ENCODE measurements at regions not wholly inside any gene's neighbourhood (a gene's known extent, or its start where the extent isn't known, plus 50 kb on each side); places are given as distances from the start of the nearest gene placed in this dataset.

DNA sequence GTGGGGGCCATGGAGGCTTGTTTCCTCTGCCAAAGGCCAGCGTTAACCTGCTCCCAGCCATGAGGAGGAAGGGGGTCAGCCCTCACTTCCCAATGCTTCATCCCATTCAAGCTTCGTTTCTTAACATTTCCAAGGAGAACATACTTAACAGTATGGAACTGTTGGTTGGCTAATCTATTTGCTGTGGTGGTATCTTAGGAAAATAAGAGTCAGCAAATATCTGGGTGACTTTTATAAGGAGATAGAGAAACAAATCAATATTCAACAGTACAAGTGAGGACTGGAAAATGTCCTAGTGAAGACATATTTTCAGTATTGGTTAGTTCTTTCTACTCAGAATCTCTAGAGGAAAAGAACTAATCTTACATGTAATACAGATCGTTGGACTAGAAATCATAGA is 223.8 kb upstream of the ARRDC4 start:
- DNase-seq: no peak

DNA sequence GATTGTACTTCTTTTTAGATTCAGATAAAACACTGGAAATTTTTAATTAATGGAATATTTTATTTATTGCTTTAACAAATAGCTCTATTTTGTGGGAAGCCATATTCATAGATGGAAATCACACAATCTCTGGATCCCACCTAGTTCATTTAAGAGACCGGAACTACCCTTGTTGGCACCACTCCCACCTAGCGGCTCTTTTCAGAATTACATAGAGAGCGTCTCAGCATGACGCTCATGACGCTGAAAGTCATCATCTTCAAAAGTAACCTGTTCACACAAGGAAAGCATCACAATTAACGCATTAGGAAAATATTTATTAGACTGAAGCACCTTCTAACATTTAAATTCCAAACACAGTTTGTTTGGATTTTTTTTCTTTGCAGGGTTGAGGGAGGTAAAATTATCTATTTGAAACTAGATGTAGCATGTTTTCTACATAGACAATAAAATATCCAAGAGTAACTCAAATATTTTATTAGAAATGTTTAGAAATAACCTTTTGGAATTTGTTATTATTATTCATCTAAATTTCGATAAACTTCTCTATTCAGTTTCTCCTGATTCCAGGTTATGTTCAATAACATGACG is 214.9 kb upstream of the ARRDC4 start:
- DNase-seq: peak; percentile 39

DNA sequence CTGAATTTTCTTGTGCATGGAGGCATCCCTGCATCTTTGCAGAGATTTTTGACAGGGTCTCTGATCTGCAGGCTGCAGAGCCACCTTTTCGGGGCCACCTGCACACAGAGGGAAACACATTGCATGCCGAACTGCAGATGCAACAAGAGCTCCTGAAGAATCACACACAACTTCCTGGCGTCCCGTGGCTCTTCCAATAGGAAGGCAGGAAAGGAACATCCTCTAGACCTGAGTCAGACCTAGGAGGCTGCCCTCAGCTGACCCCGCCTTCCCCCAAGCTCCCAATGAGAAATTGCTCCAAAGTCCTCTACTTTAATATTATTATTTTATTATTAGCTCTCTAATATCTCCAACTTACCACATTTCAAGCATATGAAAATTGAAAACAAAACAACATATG is 213.2 kb upstream of the ARRDC4 start:
- DNase-seq: no peak

DNA sequence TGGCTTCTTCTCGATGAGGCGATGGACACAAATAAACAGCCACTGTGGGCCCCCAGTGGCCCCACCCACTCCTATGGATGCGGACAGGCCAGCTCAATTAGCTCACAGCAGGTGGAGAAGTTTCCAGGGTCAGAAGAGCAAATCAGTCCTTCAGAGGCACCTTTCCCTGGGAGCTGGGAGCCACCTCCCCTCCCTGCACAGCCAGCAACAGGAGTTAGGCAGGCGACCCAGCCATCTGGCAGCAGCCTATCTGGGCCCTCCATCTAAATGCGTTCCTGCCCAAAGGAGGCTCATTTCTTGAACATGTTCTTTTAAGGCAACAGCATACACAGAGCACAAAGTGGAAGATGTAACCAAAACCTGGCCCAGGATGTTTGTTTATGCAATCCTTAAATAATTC is 211.9 kb upstream of the ARRDC4 start:
- no peak for DNase-seq

DNA sequence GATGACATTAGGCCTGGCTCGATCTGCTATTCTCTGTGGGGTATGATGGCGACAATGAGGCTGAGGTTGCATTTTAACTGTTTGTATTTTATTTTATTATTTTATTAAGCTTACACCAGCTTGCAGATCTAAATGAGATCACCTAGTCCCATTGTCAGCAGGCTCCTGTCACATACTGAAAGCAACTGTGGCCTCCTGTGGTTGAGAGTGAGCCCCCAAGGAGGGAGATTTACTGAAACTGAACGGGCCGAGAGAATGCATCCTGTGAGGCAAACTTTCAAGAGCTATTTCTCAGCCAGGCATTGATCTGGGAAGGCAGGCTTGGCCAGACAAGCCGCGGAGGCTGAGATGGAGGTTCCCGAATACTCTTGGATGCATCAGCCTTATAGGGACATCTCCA is 210.4 kb upstream of the ARRDC4 start:
- no peak for DNase-seq

DNA sequence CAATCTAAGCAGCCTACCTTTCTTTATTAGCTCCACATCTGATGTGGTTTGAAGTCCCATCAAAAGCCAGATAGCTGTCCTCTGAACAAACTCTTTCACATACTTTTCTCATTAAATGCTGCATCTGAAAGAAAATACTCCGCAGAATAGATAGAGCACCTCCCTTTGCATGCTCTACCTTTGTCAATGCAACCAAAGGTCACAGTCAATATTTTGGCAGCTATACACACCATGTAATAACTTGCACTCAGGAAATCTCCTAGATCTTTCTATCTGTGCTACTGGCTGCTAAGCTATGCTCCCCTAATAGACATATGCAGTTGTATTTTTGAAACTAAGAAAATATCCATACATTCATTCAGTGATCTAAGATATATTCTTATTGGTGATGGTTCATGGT is 204.8 kb upstream of the ARRDC4 start:
- DNase-seq: no peak

DNA sequence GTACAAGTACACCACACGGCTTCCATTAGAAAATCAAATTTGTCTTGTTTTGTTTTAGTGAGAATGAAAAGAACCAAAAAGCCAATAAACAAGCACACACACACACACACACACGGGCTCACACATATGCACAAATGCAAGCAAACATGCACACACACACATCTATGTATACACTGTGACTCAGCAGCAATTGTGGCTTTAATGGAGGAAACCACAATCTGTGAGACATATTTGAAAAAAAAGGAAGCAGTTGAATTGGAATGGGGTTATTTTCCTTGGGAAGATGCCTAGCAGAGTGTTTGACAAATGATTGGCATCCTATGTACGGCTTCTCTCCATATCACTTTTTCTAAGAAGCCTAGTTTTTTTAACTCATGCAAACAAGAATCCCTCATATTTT is 201.1 kb upstream of the ARRDC4 start:
- no peak for DNase-seq

DNA sequence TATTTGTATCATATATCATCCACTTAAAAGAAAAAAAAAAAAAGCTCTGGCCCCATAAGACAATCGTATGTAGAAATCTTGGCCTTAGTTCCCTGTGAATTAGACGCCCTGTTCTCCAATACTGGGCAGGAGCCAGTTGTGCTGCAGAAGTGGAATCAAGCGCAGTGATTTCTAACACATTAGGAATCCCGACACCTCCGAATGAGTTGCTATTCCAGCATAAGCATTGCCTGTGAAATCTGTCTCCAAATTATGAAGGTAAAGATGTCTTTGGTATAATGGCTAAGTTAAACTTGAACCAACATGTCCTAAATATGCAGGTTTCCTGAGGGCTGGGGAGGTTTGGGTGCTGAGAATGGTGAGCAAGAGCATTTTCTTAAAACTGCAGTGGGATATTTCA is 199.4 kb upstream of the ARRDC4 start:
- DNase-seq: no peak

DNA sequence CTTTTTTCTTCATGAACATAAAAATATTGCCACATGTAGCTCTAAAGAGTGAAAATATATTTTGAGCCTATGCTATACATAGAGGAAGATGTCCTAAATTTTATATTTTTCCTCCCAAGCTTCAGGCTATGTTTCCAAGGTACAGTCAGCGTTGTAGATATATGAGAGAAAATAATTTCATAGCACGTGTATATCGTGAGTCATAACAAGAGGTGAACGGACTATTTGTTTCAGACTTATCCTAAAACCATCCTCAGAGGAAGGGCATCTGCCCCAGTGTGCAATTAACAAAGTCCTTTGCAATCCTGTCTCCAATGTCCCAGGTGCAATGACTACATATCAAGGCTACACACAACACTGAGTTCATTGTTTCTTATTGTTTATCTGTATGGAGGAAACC is 177.3 kb upstream of the ARRDC4 start:
- DNase-seq: no peak

DNA sequence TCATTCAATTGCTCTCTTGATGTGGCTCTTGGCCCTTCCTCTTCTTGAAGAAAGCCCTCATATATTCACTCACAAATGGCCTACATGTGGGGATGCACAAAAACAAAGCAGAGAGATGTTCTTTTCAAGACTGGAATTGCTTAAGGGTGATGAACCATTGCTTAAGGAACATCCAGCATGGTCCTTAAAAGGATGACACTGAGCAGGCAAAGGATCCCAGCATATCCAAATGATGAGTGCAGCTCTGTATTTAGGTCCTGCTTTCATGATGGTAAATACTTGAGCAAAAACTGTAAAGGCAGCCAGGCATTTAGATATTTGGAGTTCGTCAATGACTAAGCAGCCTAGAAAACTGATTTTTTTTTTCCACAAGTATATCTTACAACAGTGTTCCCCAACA is 173.8 kb upstream of the ARRDC4 start:
- DNase-seq: no peak

DNA sequence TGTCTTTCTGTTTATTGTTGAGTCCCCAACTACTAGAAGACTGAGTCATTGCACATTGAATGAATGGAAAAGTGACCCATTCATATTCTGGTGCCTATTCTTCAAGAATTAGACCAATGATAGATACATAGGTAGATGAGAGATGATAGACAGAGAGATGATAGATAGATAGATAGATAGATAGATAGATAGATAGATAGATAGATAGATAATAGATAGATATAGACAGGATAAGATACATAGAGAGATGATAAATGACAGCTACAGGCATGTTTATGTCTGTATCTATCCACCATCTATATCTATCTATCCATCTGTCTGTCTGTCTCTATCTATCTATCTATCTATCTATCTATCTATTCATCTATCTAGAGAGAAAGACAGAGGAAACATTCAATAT is 170.3 kb upstream of the ARRDC4 start:
- no peak for DNase-seq

DNA sequence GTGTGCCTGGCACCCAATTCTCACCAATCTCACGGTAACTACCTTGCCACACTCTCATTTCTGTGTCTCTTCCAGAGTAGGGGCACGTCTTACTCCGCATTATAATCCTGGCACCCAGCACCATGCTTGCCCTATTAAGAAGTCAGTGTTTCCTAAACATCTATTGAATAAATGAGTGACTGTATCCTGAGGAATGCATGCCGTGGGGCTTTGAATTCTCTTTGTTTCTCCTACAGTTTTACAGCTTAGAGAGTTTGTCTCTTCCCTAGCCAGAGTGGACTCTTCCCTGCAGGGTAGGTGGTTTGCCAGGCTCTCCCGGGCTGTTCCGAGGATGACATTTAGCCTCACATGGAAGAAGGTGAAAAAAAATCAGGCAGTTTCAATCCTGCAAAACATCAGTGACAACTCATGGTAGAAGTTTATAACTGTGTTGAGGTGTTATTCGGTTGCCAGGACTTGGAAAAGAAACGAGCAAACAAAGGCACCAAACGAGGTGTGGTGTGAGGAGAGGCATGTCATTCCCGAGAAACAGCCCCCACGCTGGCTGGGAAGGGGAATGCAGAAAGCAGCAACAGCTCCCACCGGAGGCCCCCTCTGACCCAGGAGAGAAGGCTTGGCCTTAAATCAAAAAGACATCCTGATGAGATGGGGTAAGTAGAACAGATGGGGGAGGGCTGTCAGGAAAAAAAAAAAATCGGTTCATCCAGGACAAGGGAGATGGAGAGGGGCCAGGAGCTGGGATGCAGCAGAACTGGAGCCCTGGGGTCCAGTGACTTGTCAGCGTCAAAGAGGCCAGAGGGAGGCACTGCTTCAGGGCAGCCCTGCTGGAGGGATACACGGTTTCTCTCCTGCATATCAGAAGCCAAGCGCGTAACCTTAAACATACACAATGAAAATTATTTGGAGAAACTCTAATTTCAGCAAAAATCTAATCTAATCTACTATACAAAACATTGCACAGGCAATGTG is 168.4 kb upstream of the ARRDC4 start:
- DNase-seq: no peak

DNA sequence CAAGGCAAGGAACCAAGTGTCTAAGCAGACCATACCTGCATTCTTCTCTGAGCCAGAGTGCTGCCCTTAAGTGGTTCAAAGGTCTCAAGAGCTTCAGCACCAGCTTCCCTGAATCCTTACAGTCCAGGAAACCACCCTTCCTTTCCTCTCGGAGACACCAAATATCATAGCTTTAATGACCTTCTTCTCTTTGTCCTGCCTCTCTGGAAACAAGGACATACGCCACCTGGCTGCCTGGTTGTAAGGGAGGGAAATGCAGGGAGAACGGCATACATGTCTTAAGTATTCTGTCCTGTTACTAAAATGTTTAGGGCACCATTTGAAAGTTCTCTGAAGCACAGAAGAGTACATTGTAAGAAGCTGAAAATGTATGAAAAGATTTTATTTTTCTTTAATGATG is 155.6 kb upstream of the ARRDC4 start:
- no peak for DNase-seq

DNA sequence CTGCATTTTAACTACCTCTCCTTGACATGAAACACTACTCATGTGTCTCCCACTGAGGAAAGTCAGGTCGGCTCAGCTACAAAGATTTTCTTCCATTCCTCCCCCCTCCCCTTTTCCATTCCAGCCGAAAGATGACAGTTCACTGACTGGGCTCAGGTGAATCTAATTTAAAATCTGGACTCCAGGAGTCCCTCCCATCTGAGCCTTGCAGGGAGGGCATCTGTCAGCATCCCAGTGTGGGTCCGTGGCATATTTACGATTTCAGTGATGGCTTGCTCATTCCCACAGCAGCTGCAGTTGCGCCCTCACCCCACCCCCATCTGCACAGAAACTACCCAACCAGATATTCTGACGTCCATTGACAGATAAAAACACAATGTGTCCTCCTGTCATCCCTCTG is 153.7 kb upstream of the ARRDC4 start:
- DNase-seq: no peak

DNA sequence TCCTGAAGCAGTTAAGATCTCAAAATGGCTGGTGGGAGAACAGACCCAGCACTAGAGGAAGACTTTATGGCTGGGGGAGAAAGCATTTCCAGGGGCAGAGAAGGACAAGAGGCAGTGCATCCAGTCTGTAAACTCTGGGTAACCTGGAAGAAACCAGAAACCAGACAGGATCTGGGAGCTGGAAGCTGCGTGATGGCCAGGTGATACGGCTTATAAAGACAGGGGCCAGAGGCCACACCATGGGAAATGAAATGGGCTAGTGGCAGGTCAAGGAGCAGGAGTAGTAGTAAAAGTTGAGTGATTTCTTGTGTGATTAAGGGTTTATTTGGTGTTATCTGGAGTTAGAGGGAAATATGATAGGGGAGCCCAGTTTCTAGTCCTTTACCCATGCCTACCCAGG is 144.7 kb upstream of the ARRDC4 start:
- no peak for DNase-seq

DNA sequence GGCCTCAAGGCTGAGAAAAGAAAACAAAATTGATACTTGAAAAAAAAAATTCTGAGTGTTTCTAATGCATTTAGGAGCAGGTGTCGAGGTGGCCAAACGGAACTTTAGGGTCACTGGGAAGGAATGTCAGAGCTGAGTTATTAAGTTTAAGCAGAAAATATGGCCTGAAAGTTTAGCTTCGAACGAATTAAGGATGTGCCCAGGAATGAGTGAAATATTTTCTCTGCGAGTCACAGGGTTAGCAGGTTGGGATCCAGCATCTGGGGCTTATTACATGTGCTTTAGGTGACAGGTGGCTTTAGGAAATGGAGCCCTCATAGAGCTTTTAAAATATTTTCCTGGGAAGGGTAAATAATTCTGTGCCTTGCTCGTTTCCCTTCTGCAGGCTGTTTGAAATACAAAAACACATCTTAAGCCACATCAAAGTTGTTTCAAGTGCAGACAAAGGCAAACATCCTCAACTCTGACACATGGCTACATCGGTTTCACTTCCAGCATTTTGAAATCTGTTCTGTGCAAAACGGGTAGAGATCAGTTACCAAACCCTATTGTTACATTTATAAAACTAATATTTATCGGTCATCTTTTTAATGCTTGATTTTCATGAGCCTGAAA is 143.1 kb upstream of the ARRDC4 start:
- no peak for DNase-seq

DNA sequence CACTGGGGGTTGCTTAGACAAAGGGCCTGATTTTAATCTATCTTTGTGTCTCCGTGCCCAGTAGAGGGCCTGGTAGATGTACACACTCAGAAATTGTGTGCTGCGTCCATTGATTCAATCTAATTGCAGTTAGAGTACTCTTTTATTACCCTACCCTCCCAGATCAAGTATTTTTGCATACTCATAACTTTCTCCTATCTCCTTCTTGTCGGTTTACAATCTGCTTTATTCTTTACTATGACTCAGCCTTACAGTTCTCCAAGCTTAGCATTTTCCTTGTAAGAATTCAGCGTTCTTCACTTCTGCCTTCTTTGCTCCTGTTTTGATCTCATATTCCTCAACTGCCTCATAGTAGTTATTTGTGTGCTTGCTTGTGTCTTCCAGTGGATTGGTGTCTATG is 124.5 kb upstream of the ARRDC4 start:
- DNase-seq: no peak

DNA sequence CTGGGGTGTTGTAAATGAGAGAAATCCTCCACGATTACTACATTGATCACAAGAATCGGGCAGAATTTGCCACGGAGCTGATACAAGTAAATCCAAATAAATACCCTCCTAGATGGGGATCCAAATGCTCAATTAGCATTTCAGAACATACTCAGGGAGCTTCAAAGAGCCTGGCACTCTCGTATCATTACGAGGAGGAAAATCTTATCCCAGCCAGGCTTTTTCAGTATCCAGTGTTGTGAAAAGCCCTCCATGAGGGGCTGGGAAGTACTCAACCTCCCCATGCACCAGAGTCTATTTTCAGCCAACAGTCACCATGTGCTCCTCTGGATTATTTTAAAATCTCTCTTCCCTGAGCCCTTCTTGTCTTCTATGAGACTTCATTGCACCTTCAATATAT is 122.6 kb upstream of the ARRDC4 start:
- DNase-seq: no peak

DNA sequence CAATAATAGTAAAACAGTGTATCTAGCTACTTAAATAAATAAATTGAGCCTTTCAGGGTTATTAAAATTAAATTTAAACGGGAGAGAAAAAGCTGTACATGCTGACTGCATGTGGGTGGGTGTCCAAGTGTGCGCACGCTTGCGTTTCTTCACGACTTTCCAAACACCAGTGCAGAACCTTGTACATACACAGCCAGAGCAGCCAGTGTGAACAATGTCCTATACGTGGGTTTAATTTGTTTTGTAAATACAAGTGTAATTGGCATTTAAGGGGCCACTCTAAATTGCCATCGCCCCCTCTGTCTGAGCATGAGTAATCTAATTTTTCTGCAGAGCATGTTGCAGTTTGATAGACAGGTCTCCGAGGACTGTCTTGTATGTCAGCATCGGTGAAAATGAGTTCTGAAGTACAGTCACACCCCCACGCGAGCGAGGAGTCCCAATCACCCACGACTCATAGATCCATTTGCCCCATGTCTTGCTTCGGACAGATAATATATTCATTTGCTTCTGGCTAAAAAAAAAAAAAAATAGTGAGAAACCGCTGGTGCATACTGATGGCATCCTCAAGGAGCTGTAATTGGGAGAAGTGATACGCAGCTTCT is 121.8 kb upstream of the ARRDC4 start:
- no peak for DNase-seq

DNA sequence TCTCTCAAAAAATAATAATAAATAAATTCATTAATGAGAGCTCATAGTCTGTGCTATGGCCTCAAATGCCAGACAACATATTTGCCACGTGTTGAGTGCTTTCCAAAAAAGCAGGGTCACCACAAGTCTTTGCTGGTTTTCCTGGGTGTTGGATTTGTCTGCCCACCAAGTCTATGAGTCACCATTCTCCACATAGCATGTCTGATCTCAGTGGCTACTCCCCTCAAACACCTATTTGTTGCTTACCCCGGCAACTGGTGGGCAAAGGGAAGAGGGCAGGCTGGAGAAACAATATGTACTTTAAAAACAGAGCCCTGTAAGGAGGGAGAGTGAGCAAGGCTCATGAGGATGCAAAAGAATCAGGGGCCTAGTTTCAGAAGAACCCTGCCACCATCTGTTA is 120.0 kb upstream of the ARRDC4 start:
- no peak for DNase-seq

DNA sequence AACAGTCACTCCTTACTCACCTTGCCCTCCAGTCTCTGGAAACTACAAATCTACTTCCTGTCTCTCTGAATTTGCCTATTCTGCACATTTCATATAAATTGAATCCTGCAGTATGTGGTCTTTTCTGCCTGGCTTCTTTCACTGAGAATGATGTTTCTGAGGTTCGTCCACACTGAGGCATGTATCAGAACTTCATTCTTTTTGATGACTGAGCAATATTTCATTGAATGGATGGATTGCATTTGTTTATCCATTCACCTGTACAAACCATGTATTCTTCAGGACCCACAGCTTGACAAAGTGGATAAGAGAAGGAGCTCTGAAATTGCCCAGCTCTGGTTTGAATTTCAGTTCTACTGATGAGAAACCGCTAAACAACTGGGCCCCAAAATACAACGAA is 118.9 kb upstream of the ARRDC4 start:
- DNase-seq: no peak

DNA sequence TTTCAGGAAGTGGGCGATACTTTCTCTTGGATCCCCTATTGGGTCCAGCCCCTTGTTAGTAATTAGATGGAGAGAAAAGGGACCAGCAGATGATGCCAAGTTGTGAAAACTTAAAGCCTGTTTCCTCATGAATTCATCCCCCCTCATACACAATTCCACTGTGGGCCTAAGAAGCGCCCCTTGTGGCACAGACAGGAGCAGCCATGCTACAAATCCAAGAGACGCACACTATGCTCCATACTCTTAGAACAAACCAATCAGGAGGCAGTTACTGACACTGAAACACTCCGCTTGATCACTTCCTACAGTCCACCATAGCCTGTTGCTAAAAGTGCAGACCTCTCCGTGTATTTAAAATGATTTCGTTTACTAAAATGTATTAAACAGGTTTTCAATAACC is 111.3 kb upstream of the ARRDC4 start:
- no peak for DNase-seq

DNA sequence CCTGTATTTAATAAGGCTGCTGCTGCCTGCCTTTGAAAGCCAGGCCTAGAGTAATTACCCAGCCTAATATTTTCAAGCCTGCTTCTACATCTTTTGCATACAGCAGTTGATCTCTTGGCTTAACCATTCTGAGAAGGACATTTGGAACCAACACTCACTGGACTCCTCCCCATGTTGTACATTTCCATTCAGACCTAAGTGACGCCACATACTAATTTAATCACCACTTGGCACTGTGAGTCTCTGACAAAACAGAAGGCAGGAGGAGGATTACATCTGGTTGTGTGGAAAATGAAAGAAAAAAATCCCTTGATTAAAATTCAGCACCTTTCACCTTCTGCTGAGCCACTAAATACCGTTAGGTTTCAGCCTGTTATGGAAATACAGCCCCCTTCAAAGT is 102.2 kb upstream of the ARRDC4 start:
- DNase-seq: no peak
